GM20000 (cell line): ENCODE measurements at regions not wholly inside any gene's neighbourhood (a gene's known extent, or its start where the extent isn't known, plus 50 kb on each side); places are given as distances from the start of the nearest gene placed in this dataset.

ENCODE experiments used
- DNase-seq: peaks from one replicate; pipeline ENCODE4 v3.0.0; 2012; ENCODE audit warnings: low spot score
- CTCF ChIP-seq: IDR thresholded peaks from 2 replicates; pipeline ENCODE4 v1.5.1; 2012; ENCODE audit warnings: mild to moderate bottlenecking, control low read depth; ENCODE audit errors: extremely low read depth, missing control alignments

DNA sequence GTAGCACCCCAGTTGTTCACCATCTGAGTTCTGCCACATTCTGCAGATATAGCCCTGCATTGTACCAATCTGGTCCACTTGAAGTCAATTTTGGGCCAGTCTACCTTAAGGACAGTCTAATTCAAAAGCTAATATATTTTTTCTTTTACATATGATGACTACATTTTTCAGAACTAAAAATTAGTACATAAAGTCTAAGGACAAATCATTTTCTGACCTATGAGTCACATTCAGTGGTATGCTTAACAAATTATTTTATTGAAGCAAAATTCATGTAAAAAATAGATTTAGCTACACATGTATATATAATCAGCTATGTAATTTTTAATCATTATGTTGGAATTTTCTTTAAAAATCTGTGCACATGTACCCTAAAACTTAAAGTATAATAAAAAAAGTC is 52.1 kb upstream of the IL12A start:
- no peak for DNase-seq
- TF ChIP-seq CTCF: no peak

GRCh38 chr3:159937561-159938166 is 51.0 kb upstream of the IL12A start:
- TF ChIP-seq CTCF: no peak
- no peak for DNase-seq

GRCh38 chr3:159938714-159939113 is 49.9 kb upstream of the IL12A start:
- DNase-seq: no peak
- no peak for TF ChIP-seq CTCF
